Fibroblast of mammary gland (primary cell): ENCODE measurements at regions not wholly inside any gene's neighbourhood (a gene's known extent, or its start where the extent isn't known, plus 50 kb on each side); places are given as distances from the start of the nearest gene placed in this dataset.

Experiments
- DNase-seq: peaks from one replicate; pipeline ENCODE4 v3.0.0-alpha.2; 2010; ENCODE audit warnings: low read depth
- H3K4me3 ChIP-seq: 2 replicates; pipeline ENCODE4 v1.5.1; 2011; ENCODE audit warnings: low read depth, mild to moderate bottlenecking, low read length, moderate library complexity; ENCODE audit not compliant: control insufficient read depth
- CTCF ChIP-seq: conservative IDR thresholded peaks from 2 replicates; pipeline ENCODE4 v1.5.1; 2011; ENCODE audit warnings: low read depth, low read length, inconsistent platforms; ENCODE audit not compliant: control insufficient read depth, insufficient read depth

GRCh38 chr6:153947808-153948447, 91.1 kb upstream of the OPRM1 start:
- TF ChIP-seq CTCF = peak; percentile 95
- DNase-seq = peak; percentile 30
- no peak overlapping the region for H3K4me3 ChIP-seq

- no peak for DNase-seq
- no peak overlapping the region for H3K4me3 ChIP-seq
- no peak for TF ChIP-seq CTCF
Measured at GRCh38 chr6:153944201-153944600, 94.8 kb upstream of the OPRM1 start.

- no peak overlapping the region for H3K4me3 ChIP-seq
- no peak for DNase-seq
- no peak for TF ChIP-seq CTCF
Measured at GRCh38 chr6:153942361-153942760, 96.7 kb upstream of the OPRM1 start.

GRCh38 chr6:153941768-153942167, 97.3 kb upstream of the OPRM1 start:
- no peak overlapping the region for H3K4me3 ChIP-seq
- DNase-seq = no peak
- no peak for TF ChIP-seq CTCF

- no peak for TF ChIP-seq CTCF
- H3K4me3 ChIP-seq = no peak overlapping the region
- no peak for DNase-seq
Measured at GRCh38 chr6:153938876-153939275, 100.2 kb upstream of the OPRM1 start.

- TF ChIP-seq CTCF = no peak
- DNase-seq = no peak
- H3K4me3 ChIP-seq = no peak overlapping the region
Measured at GRCh38 chr6:153931431-153931830, 107.6 kb upstream of the OPRM1 start.

- no peak for DNase-seq
- no peak overlapping the region for H3K4me3 ChIP-seq
- TF ChIP-seq CTCF = no peak
Measured at GRCh38 chr6:153927867-153928266, 111.2 kb upstream of the OPRM1 start.
